NCI-H146 treated with DMSO at 0.1 percent for 48 hours (cell line): ENCODE measurements at regions not wholly inside any gene's neighbourhood (a gene's known extent, or its start where the extent isn't known, plus 50 kb on each side); places are given as distances from the start of the nearest gene placed in this dataset.
A peak's percentile ranks its signal among the peaks of the same experiment; 100 is the strongest.

Experiments
- DNase-seq: peaks from one replicate; lab custom pipeline; 2025; ENCODE audit not compliant: unreplicated experiment; lab: John Stamatoyannopoulos, UW

DNA sequence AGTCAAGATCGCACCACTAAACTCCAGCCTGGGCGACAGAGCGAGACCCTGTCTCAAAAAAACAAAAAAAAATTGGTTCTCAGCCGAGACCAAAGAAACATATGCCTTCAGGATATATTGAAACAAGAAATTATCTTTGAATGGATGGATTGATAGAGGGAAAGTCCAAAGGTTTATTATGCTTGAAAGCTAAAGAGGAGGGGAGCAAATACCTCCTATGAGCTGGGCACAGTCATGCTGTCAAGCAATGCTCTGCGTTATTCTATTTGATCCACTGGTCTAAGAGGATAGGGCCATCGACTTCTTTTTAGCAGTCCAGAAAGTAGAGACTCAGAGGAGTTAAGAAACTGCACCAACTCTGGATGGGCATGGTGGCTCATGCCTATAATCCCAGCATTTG, 85.9 kb upstream of the SLC34A2 start:
- no peak for DNase-seq

DNA sequence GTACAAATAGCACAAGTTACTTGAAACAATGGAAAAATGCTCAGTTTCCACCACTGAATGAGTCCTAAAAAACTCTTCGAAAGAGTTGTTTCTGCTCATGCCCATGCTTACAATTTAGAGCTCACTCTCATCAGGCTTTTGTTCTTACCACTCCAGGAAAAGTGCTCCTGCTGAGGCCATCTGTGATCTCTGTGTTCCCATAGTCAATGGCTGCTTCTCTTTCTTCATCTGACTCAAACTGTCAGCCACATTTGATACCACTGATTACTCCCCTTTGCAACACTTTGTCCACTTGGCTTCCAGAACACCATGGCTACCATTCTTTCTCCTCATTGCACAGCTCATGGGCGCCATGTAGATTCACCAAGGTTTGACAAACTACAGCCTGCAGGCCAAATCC, 80.0 kb upstream of the SLC34A2 start:
- peak; percentile 10 for DNase-seq

DNA sequence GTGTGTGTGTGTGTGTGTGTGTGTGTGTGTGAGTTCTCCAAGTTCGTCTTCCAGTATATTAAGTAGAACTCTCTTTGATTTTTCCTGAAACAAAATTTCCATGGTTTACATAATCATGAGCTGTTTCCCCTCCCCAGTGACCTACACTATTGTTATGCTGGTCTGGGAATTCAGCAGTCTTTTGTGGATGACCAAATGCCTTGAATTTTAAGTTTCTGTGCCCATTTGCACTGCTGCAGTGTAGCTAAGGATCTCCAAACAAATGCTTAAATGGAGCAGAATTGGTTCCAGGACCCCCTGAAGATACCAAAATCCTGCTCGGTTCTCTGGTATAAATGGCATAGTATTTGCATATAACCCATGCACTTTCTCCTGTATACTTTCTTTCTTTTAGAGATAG, 77.2 kb upstream of the SLC34A2 start:
- no peak for DNase-seq

DNA sequence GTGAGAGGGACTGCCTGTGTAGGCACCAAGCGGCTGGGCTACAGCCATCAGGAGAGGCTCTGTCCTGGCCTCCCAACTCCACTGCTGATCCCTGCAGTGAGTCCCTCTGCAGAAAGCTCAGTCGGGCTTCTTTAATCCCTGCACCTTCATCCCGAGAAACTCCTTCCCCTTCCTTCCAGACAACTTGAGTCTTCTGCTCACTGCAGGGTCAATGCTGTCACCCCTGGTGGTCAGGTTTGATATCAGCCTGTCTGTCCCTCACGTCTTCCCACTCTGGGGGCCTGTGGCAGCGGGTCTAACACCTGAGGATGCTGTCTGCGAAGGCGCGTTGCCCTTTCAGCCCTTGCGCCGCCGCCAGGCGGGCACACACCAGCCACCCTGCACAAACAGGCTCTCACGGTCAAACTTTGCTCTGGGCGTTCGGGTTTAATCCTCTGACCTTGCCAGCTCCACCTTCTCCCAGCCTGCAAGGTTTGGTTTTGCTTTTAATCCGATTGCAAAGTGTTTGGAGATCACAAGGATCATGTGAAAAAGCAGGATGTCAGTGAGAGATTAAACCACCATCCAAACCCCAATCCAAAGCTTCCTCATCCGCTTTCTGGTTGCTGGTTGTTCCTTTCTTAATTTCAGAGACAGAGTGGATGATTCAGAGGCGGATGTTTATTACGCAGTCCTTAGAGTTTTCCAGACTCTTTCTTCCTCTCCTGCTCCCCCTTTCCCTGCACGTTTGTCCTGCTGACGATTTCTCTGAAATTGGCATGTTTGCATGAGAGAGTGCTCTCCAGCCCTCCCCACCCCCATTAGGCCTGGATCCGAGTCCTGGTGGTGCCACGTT, 74.8 kb upstream of the SLC34A2 start:
- no peak for DNase-seq

DNA sequence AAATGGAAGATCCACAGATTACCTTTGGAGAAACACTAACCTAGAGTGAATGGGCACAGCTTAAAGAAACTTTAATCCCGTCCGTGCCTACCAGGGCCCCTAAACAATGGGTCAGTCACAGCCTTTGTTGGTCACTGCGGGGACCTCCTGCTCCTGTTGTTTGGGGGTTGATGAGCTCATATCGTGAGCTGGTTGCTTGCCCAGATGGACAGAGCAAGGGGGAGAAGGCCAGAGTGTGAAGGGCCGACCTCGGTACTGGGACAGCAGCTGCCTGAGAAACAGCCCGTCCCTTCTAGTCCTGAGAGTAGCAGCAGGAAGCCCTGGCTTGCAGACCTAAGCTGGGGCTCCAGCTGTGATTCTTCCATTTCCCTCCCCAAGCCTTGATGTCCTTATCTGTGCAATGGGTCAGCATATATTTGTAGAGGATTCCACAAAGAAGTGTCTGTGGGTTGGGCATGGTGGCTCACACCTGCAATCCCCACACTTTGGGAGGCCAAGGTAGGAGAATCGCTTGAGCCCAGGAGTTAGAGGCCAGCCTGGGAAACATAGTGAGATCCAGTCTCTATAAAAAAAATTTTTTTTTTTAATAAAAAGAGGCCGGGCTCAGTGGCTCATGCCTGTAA, 69.6 kb upstream of the SLC34A2 start:
- DNase-seq: no peak

DNA sequence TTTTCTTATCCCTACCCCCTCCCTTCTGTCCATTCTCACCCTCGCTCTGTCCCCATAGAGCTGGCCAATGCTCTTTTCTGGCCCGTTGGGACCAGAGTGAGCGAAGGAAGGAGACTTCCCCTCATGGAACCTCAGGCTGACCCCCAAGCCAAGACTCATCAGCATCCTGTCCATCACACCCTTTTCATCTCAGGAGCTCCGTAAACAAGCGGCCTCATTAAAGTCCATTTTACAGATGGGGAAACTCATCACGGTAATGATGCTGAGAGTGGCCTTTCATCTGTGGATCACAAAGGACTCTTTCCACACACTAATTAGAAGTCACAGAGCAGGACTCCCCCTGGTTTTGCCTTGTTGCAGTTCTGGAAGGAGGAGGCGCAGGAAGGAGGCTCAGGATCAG, 67.4 kb upstream of the SLC34A2 start:
- DNase-seq: no peak

DNA sequence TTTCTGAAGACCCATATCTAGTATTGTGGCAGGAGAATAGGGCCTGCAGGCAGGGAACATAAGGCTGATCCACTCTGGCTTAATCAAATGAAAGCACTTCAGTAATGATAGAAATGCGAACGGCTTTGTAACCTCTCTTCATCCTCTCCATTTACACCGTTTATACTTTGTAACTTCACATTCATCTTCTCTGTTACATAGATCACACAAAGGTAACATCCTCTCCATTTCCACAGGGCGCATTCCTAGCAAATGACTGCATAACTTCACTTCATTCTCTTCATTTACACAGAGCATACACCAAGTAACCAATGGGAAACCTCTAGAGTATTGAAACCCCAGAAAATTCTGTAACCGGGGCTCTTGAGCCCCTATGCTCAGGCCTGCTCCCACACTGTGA, 65.5 kb upstream of the SLC34A2 start:
- DNase-seq: no peak

DNA sequence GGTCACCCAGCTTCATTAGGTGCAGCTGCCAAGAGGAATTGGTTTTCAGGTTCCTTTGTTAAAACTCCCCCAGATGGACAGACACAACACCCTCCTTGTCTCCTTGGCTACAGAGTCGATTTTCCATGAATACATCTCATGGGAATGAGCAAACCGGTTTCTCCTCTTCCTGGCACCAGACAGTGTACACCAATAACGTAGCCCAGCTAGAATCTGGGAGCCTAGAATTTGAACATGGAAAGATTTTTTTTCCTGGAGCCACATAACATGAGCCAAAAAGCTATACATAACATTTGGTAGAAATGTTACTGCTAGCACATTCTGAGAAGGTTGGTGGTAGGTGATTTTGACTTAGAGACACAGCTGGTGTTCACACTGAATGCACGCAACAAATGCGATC, 62.9 kb upstream of the SLC34A2 start:
- DNase-seq: peak; percentile 52
